Activated naive CD8-positive, alpha-beta T cell treated with anti-CD3 and anti-CD28 coated beads for 36 hours (primary cell): ENCODE measurements at regions not wholly inside any gene's neighbourhood (a gene's known extent, or its start where the extent isn't known, plus 50 kb on each side); places are given as distances from the start of the nearest gene placed in this dataset.

Source experiments
- DNase-seq: peaks from one replicate; pipeline ENCODE4 v3.0.0; 2021
- H3K27ac Mint-ChIP-seq: one replicate; pipeline ENCODE4 v1.8.0; 2022; ENCODE audit warnings: mild to moderate bottlenecking, moderate library complexity, mixed read lengths
- H3K27me3 Mint-ChIP-seq: one replicate; pipeline ENCODE4 v1.8.0; 2022; ENCODE audit warnings: mild to moderate bottlenecking, mixed read lengths
- H3K36me3 Mint-ChIP-seq: one replicate; pipeline ENCODE4 v1.8.0; 2021; ENCODE audit warnings: mild to moderate bottlenecking, mixed read lengths
- H3K4me1 Mint-ChIP-seq: one replicate; pipeline ENCODE4 v1.8.0; 2021; ENCODE audit warnings: mixed read lengths
- H3K4me3 Mint-ChIP-seq: one replicate; pipeline ENCODE4 v1.8.0; 2022; ENCODE audit warnings: mild to moderate bottlenecking, moderate library complexity, mixed read lengths
- H3K9me3 Mint-ChIP-seq: one replicate; pipeline ENCODE4 v1.8.0; 2022; ENCODE audit warnings: mixed read lengths

DNA sequence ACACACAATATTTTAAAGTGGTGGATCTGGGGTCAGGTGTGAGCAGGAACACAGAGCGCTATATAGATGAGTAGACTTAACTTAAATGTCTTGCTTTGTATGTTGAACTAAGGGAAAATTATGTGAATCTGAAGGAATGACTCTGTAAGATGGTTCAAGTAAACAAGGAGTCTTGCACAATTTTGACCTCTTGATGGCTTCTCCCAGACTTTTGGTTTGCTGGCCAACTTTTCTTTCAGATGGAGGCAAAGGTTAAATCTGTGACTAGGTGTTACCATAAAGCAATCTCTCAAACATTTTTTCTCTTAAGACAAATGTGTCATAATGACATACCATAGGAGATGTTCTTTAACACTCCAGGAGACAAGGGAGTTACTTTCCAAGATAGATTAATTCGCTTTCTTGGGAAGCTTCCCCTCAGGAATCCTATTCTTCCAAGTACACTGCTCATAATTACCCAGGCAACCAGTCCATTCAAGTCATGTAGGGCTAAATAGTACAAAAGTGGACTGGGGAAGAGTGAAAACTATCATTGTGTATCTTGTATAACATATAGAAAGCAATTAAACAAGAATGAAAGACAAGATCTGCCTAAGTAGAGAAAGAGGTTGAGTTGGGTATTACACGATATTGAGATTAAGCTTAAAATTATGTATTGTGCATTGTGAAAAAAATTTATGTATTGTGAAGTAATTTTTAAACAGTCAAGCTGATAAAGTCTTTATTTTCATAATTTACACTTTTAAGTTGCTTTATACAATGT lies 60.3 kb upstream of the SLC27A6 start:
- H3K27ac Mint-ChIP-seq, result no peak overlapping the region
- peaks cover 4% of the 10 kb centered on the region for H3K27me3 Mint-ChIP-seq
- no peak overlapping the region for H3K4me3 Mint-ChIP-seq
- no peak for DNase-seq
- no peaks in the 10 kb centered on the region for H3K4me1 Mint-ChIP-seq
- H3K9me3 Mint-ChIP-seq, result no peaks in the 10 kb centered on the region
- H3K36me3 Mint-ChIP-seq, result no peaks in the 10 kb centered on the region

DNA sequence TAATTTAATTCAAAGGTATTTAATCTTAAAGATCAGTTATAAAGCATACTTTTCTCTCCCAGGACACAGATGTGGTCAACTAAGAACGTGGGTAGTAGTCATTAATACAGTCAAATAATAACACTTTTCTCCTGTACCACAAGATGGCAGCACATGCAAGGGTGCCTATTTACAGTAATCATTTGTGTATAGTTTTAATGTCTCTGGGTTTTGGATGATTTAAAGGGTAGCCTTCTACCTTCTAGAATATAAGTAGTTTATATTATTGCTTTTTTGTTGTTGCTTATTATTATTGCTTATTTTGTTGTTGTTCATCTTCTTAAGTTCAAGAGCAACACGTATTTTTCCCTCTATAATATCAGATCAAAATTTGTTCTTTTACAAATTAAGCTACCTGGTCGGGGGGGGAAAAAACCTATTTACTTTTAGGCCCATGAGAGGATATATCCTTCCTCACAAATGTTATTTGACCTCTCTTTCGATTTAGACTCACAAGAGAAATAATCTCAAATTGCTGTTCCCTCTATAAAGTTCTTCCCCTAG lies 59.6 kb upstream of the SLC27A6 start:
- no peaks in the 10 kb centered on the region for H3K4me1 Mint-ChIP-seq
- no peak overlapping the region for H3K4me3 Mint-ChIP-seq

DNA sequence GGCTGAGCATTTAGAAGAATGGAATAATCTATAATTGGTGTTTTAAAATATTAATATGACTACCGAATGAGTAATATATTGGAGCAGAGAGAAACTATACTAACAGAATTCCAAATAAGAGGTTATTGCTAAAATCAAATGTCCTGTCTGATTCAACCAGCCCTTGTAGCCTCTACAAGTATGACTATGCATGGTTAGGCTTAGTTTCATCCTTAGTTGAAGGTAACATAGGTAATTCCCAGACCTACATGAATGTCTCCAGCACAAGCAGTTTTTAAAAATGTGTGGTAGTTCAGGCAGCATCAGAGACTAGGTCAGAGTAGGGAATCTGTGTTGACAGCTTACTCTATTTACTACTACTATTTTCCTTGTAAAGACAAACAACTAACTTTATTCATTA lies 51.7 kb upstream of the SLC27A6 start:
- Mint-ChIP-seq H3K4me3 (no peak overlapping the region), H3K36me3 (no peaks in the 10 kb centered on the region), H3K27me3 (peaks cover 9% of the 10 kb centered on the region), H3K9me3 (no peaks in the 10 kb centered on the region), H3K4me1 (no peaks in the 10 kb centered on the region), H3K27ac (no peak overlapping the region)
- DNase-seq, result no peak

More for the DNA sequence above, 59.6 kb upstream of the SLC27A6 start:
- H3K9me3 Mint-ChIP-seq, result no peaks in the 10 kb centered on the region
- no peak overlapping the region for H3K27ac Mint-ChIP-seq
- no peaks in the 10 kb centered on the region for H3K36me3 Mint-ChIP-seq
- peak; percentile 17 for DNase-seq
- peaks cover 4% of the 10 kb centered on the region for H3K27me3 Mint-ChIP-seq
